ENCODE measurements at regions not wholly inside any gene's neighbourhood (a gene's known extent, or its start where the extent isn't known, plus 50 kb on each side); places are given as distances from the start of the nearest gene placed in this dataset.

DNA sequence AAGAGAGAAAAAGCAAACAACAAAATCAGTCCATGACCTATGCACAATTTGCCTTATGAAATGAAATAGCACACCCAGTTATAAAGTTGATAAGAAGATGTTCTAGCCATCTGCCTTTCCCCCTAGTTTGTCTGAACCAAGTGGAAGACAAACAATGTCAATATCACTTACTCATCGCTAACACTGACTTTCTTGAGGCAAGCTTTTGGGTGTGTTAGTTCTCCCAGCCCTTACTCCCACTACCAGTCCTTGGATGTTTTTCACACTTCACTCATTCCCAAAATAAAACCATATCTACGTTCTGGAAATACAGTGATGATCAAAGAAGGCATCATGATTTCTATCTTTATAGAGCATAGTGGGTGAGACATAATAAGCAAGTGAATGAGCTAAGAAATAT lies 393.8 kb downstream of the PCDH20 start:
- no peak for FAIRE-seq

- FAIRE-seq: no peak
Observed at GRCh38 chr13:61013796-61014195, 401.9 kb downstream of the PCDH20 start.

- no peak for FAIRE-seq
Observed at GRCh38 chr13:61010358-61010757, 405.3 kb downstream of the PCDH20 start.

DNA sequence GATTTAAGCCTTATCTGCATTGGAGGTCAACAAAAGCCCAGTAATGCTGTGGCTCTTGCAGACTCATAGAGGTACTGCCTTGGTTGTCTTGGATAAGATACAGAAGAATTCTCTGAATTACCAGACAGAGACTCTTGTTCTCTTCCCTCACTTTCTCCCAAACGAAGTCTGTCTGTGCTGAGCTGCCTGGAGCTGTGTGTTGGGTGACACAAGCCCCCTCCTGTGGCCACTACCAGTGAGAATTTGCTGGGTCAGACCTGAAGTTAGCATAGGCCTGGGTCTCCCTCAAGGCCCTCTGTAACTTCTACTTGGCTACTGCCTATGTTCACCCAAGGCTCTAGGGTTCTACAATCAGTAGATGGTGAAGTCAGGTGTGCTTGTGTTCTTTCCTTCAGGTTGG lies 413.0 kb downstream of the PCDH20 start:
- FAIRE-seq: no peak

- FAIRE-seq: no peak
Observed at GRCh38 chr13:60990032-60990733, 425.5 kb downstream of the PCDH20 start.

DNA sequence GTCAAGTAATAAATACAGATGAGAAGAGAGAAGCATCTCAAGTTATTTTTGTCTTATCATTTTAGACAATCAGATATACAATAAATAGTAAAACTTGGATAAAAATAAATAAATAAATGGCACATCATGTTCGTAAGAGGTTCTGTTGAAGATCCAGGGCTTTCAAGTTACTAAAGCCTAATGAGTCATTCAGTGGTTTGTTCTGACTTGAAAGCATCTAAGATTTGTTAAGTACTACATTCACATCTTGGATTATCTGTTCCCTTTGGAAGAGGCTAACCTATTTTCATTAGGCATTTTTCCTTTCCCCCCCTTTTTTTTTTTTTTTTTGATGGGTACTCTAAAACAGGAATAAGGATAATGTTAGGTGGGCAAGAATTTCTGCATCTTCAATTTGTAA lies 429.3 kb downstream of the PCDH20 start:
- no peak for FAIRE-seq

- FAIRE-seq: no peak
Observed at GRCh38 chr13:60981407-60981806, 434.2 kb downstream of the PCDH20 start.

GRCh38 chr13:60976367-60976766 lies 439.3 kb downstream of the PCDH20 start:
- FAIRE-seq: no peak

DNA sequence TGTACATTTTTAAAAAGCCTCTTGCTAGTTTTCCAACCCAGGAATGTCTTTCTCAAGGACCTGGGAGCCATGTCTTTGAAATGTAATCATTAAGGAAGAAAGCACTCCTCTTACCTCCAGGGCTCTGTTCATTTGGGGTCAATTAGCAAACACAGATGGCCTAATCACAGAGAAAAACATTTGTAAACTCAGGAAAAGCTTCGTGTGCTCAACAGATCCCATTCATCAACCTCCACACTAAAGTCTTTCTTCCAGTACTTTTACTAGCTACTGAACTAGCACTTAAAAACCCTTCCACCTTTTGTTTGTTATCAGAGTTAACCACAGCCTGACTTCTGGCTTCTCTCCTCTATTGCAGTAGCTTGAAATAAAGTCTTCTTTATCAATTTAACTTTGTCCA lies 441.4 kb downstream of the PCDH20 start:
- no peak for FAIRE-seq

GRCh38 chr13:60973529-60973928 lies 442.1 kb downstream of the PCDH20 start:
- no peak for FAIRE-seq

DNA sequence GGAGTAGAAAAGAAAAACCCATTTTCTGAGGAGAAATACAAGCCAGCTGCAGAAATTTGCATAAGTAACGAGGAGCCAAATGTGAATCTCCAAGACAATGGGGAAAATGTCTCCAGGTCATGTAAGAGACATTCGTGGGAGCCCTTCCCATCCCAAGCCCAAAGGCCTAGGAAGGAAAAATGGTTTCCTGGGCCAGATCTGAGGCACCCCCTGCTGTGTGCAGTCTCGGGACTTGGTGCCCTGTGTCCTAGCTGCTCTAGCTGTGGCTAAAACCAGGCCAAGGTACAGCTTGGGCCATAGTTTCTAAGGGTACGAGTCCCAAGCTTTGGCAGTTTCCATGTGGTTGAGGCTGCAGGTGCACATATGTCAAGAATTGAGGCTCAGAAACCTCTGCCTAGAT lies 444.9 kb downstream of the PCDH20 start:
- FAIRE-seq: no peak

DNA sequence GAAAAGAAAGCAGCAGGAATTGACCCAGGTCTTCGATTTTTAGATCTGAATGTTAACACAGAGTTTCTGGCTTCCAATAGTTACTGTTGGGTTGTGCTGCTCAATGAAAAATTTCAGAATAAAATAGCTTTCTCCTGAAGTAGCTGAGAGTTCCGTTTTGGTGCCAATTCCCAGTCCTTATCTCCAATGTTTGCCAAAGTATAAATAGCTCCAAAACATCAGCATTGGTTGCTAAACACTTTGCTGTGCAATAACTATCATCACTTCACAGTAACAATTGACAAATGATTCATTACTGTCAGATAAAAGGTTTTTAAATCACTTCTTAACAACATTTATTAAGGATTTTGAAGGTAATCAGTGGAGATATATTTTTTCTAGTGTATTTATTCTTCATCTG lies 446.0 kb downstream of the PCDH20 start:
- no peak for FAIRE-seq

- no peak for FAIRE-seq
Observed at GRCh38 chr13:60959427-60959826, 456.2 kb downstream of the PCDH20 start.

- no peak for FAIRE-seq
Observed at GRCh38 chr13:60957816-60958215, 457.8 kb downstream of the PCDH20 start.

- no peak for FAIRE-seq
Observed at GRCh38 chr13:60945396-60945795, 470.3 kb downstream of the PCDH20 start.

GRCh38 chr13:60944863-60945262 lies 470.8 kb downstream of the PCDH20 start:
- FAIRE-seq: no peak

DNA sequence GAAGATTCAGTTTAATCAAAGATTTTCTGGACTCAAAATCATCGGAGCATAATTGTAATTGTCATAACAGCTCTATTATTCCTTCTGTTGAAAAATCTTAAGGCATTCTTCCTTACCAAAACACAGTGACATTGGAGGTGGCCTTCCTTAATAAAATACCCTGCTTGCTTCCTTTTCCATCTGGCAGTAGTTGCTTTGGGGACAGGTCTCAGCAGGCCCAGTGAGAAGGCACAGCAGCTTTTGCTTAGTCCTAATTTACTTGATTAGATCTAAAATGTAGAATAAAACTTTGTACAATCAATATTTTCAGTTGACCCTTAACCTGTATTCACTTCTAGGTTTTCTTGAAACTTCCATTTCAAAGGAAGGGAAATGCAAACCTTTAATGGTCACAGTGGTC lies 471.6 kb downstream of the PCDH20 start:
- FAIRE-seq: no peak

GRCh38 chr13:60936281-60936680 lies 479.4 kb downstream of the PCDH20 start:
- no peak for FAIRE-seq

GRCh38 chr13:60933638-60934037 lies 482.0 kb downstream of the PCDH20 start:
- no peak for FAIRE-seq

GRCh38 chr13:60931858-60932546 lies 483.6 kb downstream of the PCDH20 start:
- FAIRE-seq: no peak

DNA sequence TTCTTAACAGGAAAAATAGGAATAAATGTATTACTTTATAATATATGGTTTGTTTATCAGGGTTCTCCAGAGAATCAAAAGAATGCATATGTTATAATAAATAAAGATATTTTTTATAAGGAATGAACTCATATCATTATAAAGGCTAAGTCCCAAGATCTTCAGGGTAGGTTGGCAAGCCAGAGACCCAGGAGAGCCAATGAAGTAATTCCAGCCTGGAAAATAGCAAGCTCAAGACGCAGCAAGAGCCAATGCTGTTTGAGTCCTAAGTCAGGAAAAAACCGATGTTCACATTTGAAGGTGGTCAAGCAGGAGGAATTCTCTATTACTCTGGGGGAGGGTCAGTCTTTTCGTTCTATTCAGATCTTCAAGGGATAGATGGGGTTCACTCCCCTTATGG lies 490.0 kb downstream of the PCDH20 start:
- FAIRE-seq: no peak

DNA sequence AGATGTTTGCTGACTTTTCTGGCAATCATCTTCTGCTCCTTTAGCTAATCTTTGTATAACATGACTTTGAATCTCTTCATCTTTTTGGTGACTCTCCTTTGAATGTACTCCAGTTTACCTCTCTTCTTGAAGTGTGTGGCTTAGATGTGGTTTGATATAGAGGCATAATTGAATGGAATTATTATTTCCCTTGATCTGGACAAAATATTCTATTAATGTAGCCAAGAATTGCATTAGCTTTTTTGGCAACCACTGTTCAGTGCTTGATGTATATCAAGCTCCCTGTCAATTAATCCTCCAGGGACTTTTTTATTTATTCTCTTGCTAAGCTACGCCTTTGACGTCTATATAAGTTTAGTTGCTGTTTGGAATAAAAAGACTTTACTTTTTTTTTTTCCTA lies 490.8 kb downstream of the PCDH20 start:
- FAIRE-seq: no peak

DNA sequence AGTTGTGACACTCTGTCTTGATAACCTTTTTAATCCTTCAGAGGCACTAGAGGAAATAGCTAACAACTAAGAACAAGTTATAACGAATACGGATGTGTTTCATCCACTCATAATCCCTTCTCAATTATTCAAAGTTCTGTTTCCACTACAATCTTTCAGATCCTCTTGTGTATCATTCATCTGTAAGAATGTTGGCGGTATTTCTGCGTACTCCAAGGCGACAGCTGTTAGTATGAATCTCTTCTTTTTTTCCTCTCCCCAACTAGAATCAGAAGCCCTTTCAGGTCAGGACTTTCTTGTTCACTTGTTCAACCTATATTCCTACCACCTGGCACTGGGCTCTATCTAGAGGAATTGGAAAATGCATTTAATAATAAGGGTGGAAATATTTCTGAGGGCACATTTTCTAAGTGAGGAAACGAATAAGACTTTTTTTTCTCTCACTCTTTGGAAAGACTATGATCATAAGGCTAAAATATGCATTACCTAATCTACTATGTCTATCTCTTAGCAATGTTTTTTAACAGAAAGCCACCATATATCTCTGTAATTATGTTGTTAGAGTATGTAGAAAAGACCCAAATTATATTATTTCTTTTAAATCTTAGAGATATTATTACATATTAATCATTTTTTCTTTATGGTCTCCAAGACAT lies 492.9 kb downstream of the PCDH20 start:
- no peak for FAIRE-seq

DNA sequence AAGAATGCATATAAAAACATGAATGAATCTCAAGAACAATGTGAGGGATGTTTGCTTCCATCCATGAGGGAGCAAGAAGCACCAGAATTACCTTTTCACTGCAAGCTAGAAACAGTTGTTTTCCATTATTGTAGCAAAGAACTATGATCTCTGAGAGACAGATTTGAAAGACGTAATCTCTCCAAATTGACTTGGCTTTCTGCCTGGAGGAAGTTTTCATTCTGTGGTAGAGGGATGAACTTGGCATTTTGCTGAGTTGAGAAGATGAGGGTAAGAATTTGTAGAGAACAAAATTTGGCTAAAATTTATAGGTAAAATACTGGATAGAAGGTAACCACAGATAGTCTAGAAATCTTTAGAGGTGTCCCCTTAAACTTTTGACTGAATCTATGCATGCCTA lies 496.8 kb downstream of the TDRD3 start:
- no peak for FAIRE-seq

Data from G401.6 (cell line).